ENCODE measurements at regions not wholly inside any gene's neighbourhood (a gene's known extent, or its start where the extent isn't known, plus 50 kb on each side); places are given as distances from the start of the nearest gene placed in this dataset.

- in situ Hi-C loops (cut with MboI; ENCODE audit: low sequenced_read_pairs), result no loop called here
Measured at GRCh38 chr2:41958251-41958650, 89.6 kb upstream of the PKDCC start.

GRCh38 chr2:41958775-41959174 is 89.0 kb upstream of the PKDCC start:
- in situ Hi-C loops (cut with MboI; ENCODE audit: low sequenced_read_pairs), result no loop called here

GRCh38 chr2:41959760-41960159 is 88.1 kb upstream of the PKDCC start:
- in situ Hi-C loops (cut with MboI; ENCODE audit: low sequenced_read_pairs), result no loop called here

- in situ Hi-C loops (cut with MboI; ENCODE audit: low sequenced_read_pairs), result no loop called here
Measured at GRCh38 chr2:41962922-41963622, 84.7 kb upstream of the PKDCC start.

- in situ Hi-C loops (cut with MboI; ENCODE audit: low sequenced_read_pairs), result no loop called here
Measured at GRCh38 chr2:41963661-41964525, 83.9 kb upstream of the PKDCC start.

GRCh38 chr2:41965173-41965908 is 82.5 kb upstream of the PKDCC start:
- in situ Hi-C loops (cut with MboI; ENCODE audit: low sequenced_read_pairs), result no loop called here

- in situ Hi-C loops (cut with MboI; ENCODE audit: low sequenced_read_pairs), result no loop called here
Measured at GRCh38 chr2:41965909-41966295, 81.9 kb upstream of the PKDCC start.

- in situ Hi-C loops (cut with MboI; ENCODE audit: low sequenced_read_pairs), result no loop called here
Measured at GRCh38 chr2:41966431-41966893, 81.4 kb upstream of the PKDCC start.

GRCh38 chr2:41966920-41967319 is 80.9 kb upstream of the PKDCC start:
- in situ Hi-C loops (cut with MboI; ENCODE audit: low sequenced_read_pairs), result no loop called here

GRCh38 chr2:41967476-41968181 is 80.2 kb upstream of the PKDCC start:
- in situ Hi-C loops (cut with MboI; ENCODE audit: low sequenced_read_pairs), result no loop called here

GRCh38 chr2:41968182-41968578 is 79.6 kb upstream of the PKDCC start:
- in situ Hi-C loops (cut with MboI; ENCODE audit: low sequenced_read_pairs), result no loop called here

- in situ Hi-C loops (cut with MboI; ENCODE audit: low sequenced_read_pairs), result no loop called here
Measured at GRCh38 chr2:41970988-41971660, 76.7 kb upstream of the PKDCC start.

GRCh38 chr2:41972179-41972578 is 75.6 kb upstream of the PKDCC start:
- in situ Hi-C loops (cut with MboI; ENCODE audit: low sequenced_read_pairs), result no loop called here

- in situ Hi-C loops (cut with MboI; ENCODE audit: low sequenced_read_pairs), result no loop called here
Measured at GRCh38 chr2:41972819-41973218, 75.0 kb upstream of the PKDCC start.

- in situ Hi-C loops (cut with MboI; ENCODE audit: low sequenced_read_pairs), result no loop called here
Measured at GRCh38 chr2:41973871-41974270, 74.0 kb upstream of the PKDCC start.

GRCh38 chr2:41981417-41981816 is 66.4 kb upstream of the PKDCC start:
- in situ Hi-C loops (cut with MboI; ENCODE audit: low sequenced_read_pairs), result no loop called here

- in situ Hi-C loops (cut with MboI; ENCODE audit: low sequenced_read_pairs), result no loop called here
Measured at GRCh38 chr2:41985573-41986095, 62.2 kb upstream of the PKDCC start.

GRCh38 chr2:41989501-41990180 is 58.2 kb upstream of the PKDCC start:
- in situ Hi-C loops (cut with MboI; ENCODE audit: low sequenced_read_pairs), result no loop called here

- in situ Hi-C loops (cut with MboI; ENCODE audit: low sequenced_read_pairs), result no loop called here
Measured at GRCh38 chr2:41990245-41990644, 57.6 kb upstream of the PKDCC start.

- in situ Hi-C loops (cut with MboI; ENCODE audit: low sequenced_read_pairs), result no loop called here
Measured at GRCh38 chr2:41990688-41991087, 57.1 kb upstream of the PKDCC start.

Measured in HL-60/S4 treated with retinoic acid at 250 ng/mL for 4 days and 3 days (cell line).